BE2C (cell line): ENCODE measurements at regions not wholly inside any gene's neighbourhood (a gene's known extent, or its start where the extent isn't known, plus 50 kb on each side); places are given as distances from the start of the nearest gene placed in this dataset.

Experiments
- DNase-seq: peaks from one replicate; pipeline ENCODE4 v3.0.0-alpha.2; 2020
- H3K27me3 ChIP-seq: fragments of 250-450 bp; sonication (Bioruptor Pico); 2 replicates; pipeline ENCODE4 v1.5.1; 2020; ENCODE audit warnings: mild to moderate bottlenecking
- H3K36me3 ChIP-seq: fragments of 250-450 bp; sonication (Bioruptor Pico); 2 replicates; pipeline ENCODE4 v1.5.1; 2020; ENCODE audit warnings: mild to moderate bottlenecking
- H3K4me1 ChIP-seq: fragments of 250-450 bp; sonication (Bioruptor Pico); 2 replicates; pipeline ENCODE4 v1.5.1; 2020
- H3K4me3 ChIP-seq: 2 replicates; pipeline ENCODE4 v1.5.1; 2011; ENCODE audit warnings: low read depth, low read length
- H3K9me3 ChIP-seq: fragments of 250-450 bp; sonication (Bioruptor Pico); 2 replicates; pipeline ENCODE4 v1.5.1; 2020
- TF ChIP-seq, protein P1 (sequence below): IDR thresholded peaks from 2 replicates; pipeline ENCODE4 v1.5.1; 2012; ENCODE audit warnings: mild to moderate bottlenecking, low read depth, low read length

DNA sequence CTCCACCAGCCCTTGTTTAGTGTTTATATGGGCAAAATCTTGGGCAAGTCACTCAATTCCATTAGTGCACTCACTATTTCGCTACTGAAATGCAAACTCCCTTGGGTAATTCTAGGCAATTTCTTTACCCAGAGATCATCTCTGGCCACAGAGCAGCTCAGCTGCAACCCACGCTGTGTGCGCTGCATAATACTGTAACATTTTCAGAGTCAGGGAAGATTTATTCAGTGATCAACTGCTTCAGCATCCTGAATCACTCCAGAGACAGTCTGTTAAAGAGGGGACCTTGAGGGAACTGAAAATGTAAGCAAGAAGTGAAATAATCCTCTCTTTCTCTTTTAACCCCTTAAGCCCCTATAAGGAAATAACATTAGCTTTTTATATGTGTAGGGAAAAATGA is 189.6 kb upstream of the FBXL4 start:
- H3K4me1 ChIP-seq = no peaks in the 10 kb centered on the region
- TF ChIP-seq, protein P1, sequence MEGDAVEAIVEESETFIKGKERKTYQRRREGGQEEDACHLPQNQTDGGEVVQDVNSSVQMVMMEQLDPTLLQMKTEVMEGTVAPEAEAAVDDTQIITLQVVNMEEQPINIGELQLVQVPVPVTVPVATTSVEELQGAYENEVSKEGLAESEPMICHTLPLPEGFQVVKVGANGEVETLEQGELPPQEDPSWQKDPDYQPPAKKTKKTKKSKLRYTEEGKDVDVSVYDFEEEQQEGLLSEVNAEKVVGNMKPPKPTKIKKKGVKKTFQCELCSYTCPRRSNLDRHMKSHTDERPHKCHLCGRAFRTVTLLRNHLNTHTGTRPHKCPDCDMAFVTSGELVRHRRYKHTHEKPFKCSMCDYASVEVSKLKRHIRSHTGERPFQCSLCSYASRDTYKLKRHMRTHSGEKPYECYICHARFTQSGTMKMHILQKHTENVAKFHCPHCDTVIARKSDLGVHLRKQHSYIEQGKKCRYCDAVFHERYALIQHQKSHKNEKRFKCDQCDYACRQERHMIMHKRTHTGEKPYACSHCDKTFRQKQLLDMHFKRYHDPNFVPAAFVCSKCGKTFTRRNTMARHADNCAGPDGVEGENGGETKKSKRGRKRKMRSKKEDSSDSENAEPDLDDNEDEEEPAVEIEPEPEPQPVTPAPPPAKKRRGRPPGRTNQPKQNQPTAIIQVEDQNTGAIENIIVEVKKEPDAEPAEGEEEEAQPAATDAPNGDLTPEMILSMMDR = no peak
- H3K27me3 ChIP-seq = no peaks in the 10 kb centered on the region; the same call in 1 of the 2 replicates
- H3K9me3 ChIP-seq = no peaks in the 10 kb centered on the region
- DNase-seq = no peak
- H3K4me3 ChIP-seq = no peak overlapping the region
- H3K36me3 ChIP-seq = no peaks in the 10 kb centered on the region

DNA sequence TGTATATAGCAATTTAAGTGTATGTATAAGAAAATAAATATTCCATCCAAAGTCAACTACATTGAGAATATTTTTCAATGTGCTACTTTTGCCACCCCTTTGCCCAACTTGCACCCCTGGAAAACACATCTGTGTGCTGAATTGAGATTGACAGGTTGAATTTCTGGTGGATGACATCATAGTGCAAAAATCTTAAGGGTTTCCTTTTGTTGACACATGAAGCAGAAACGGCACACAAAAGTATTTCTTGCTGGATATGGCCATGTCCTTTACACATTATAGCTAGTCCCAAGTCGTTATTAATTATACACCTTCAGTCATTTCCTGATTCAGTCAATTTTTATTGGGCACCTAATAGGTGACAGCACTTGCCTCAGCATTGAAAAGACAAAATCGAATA is 188.7 kb upstream of the FBXL4 start:
- H3K27me3 ChIP-seq = no peaks in the 10 kb centered on the region; the same call in 1 of the 2 replicates
- no peak overlapping the region for H3K4me3 ChIP-seq
- TF ChIP-seq, protein P1 = no peak
- no peaks in the 10 kb centered on the region for H3K36me3 ChIP-seq
- no peaks in the 10 kb centered on the region for H3K9me3 ChIP-seq
- DNase-seq = no peak
- H3K4me1 ChIP-seq = no peaks in the 10 kb centered on the region

DNA sequence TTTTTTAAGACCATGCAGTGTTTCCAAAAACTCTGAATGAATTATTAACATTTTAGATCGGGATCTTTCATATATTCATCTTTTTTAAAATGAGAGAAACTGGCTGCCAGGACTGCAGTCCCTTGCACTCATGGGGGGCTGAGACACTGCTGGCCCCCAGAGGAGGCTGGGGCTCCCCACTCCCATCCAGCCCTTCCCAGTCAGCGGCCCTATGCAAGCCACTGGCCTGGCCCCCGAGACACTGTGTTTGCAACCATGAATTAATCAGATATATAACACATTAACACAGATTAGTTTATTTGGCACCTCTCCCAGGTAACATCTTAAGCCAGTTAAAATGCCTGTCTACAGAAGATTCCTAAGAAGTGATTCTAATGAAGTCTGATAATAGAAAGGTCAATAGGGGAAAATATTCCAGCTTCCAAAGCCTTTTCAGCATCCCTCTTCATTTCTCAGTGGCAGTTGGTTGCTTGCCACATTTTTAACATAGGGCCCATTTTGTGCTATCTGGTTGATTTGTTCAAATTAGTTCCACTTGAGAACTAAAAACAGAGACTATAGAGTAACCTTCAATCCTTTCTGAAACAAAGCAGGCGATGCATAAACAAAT is 184.4 kb upstream of the FBXL4 start:
- H3K4me1 ChIP-seq = no peaks in the 10 kb centered on the region
- H3K27me3 ChIP-seq = no peaks in the 10 kb centered on the region; the same call in 1 of the 2 replicates
- TF ChIP-seq, protein P1 = no peak
- H3K9me3 ChIP-seq = no peaks in the 10 kb centered on the region
- H3K36me3 ChIP-seq = no peaks in the 10 kb centered on the region
- DNase-seq = no peak
- no peak overlapping the region for H3K4me3 ChIP-seq

DNA sequence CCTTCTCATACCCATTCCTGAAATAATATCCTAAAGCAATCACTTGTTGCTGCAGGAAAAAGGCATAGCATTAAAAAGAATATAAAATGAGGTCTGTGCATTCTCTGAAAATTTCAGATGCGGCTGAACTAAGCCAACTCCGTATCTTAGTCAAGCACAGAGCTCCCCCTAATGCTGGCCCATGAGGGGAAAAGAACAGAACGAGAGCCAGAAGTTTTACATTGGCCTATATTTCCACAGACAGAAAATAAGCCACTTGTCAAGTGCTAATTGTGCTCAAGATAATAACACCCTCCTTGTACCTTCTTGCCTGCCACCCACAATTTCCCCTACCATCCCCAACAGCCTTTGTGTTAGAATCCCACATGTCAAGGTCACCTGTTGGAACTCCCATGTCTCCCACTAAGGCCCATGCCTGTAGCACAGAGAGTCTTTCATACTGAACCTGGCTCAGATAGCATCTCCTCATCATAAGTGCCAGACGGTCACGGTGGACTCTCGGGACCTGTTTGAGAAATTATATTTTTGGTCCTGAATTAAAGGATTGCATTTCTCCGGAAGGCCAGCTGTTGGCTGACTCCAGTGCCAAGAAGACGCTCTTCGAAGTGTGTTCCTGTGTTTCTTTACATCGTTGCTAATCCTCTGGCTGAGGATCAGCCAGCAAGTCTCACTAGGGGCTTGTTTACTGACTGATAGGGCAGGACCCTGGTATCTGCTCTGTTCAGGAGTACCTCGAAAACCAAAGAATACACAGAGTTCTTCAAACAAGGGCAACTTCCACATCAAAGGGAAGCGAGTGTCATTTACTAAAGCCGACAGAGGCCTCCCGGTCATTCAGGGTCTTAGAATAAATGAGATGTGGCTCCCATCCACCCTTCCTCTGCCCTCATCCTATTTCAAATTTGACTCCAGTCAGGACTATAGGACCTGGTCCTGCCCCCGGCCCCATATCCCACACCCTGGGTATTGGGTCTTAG is 183.4 kb upstream of the FBXL4 start:
- no peak for DNase-seq
- TF ChIP-seq, protein P1 = peak; percentile 18; the same call in 1 of the 2 replicates
- no peaks in the 10 kb centered on the region; the same call in 1 of the 2 replicates for H3K27me3 ChIP-seq
- H3K9me3 ChIP-seq = no peaks in the 10 kb centered on the region
- H3K36me3 ChIP-seq = no peaks in the 10 kb centered on the region
- no peaks in the 10 kb centered on the region for H3K4me1 ChIP-seq
- no peak overlapping the region for H3K4me3 ChIP-seq

DNA sequence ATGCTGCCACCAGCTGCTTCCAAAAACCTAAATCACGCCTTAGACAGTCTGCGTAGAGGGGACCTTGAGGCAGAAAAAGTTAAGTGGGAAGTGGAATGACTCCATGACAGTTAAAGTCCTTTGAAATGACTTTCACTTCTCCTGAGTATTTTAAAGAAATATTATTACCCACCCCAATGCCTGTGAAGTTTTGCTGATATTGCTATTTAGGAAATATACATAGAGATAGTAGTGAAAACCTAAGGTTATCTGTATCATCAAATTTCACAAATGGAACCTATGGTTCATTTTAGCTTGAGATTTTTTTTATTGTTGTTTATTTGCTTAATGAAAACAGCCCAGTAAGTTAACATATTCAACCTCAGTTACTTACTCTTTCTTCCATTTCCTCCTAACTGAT is 182.1 kb upstream of the FBXL4 start:
- Histone ChIP-seq H3K4me3 (no peak overlapping the region), H3K36me3 (no peaks in the 10 kb centered on the region), H3K4me1 (no peaks in the 10 kb centered on the region), H3K27me3 (no peaks in the 10 kb centered on the region), H3K9me3 (no peaks in the 10 kb centered on the region)
- no peak for DNase-seq
- TF ChIP-seq, protein P1 = no peak

DNA sequence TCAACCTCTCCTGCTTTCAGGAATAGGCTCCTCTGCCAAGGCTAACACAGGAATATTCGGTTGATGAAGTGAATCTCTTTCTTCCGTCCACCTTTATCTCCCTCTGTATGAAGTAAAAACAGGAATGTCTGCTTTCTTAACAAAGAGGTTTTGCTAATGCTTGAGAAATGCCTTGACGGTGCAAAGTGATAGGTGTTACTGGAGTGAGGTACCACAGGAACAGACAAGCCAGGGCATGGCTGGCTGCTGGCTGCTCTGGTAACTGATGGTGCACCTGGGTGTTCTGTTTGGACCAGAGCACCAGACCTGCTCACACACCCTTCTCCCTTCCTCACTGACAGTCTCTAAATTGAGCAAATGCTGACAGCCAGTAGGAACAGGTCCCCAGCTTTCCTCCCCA is 174.0 kb upstream of the FBXL4 start:
- Histone ChIP-seq H3K9me3 (no peaks in the 10 kb centered on the region), H3K4me3 (no peak overlapping the region), H3K4me1 (no peaks in the 10 kb centered on the region), H3K36me3 (no peaks in the 10 kb centered on the region), H3K27me3 (peaks cover 14% of the 10 kb centered on the region)
- no peak for DNase-seq
- TF ChIP-seq, protein P1 = no peak
